ENCODE measurements at regions not wholly inside any gene's neighbourhood (a gene's known extent, or its start where the extent isn't known, plus 50 kb on each side); places are given as distances from the start of the nearest gene placed in this dataset.

DNA sequence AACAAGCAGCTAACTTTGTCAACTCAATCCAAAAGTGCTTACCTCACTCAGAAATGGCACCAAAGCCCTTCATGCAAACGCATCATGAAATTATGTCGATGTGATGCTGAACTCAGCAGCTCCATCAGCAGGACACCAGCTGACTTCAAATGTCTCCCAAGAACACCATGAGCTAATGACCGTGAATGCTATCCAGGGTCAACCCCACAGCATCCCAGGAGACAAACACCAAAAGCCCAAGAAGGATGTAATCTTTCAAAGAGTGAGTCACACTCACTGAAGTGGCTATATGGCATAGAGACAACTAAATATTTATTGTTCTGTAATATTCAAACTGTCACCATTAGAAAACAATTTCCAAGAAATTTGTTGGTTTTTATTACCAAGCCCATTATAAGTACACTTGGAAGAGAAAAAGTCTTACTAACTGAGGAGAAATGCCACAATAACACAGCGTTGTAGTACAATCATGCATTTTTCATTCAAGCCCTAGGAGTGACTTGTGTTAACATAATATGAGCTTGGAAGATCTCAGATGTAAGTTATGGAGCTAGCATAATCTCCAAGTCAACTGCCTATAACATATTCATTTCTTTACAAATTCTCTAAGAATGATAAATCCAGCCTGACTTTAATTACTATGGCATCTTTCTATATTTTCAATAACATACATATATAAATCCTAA, 165.0 kb upstream of the CCDC68 start:
- H3K27me3 ChIP-seq (ENCODE audit: control insufficient read depth in 5 of 5, insufficient read depth in 4 of 5, low read length in 5 of 5), result no peaks in the 10 kb centered on the region
- H3K9ac ChIP-seq (ENCODE audit: low read length in 5 of 5), result no peak overlapping the region
- no peak overlapping the region for H3K4me3 ChIP-seq (ENCODE audit: low read depth in 1 of 5, low read length in 5 of 5)
- no peak overlapping the region for H3K27ac ChIP-seq (ENCODE audit: low read depth, low read length)
- no peaks in the 10 kb centered on the region for H3K36me3 ChIP-seq (ENCODE audit: control insufficient read depth in 5 of 5, insufficient read depth in 5 of 5, low read length in 5 of 5)
- H3K9me3 ChIP-seq (ENCODE audit: control insufficient read depth in 5 of 5, low read length in 5 of 5), result no peaks in the 10 kb centered on the region
- H3K4me1 ChIP-seq (ENCODE audit: control insufficient read depth in 5 of 5, insufficient read depth in 5 of 5, low read length in 5 of 5), result peaks cover 0 to 3% (median 0%) of the 10 kb centered on the region in 5 donors

DNA sequence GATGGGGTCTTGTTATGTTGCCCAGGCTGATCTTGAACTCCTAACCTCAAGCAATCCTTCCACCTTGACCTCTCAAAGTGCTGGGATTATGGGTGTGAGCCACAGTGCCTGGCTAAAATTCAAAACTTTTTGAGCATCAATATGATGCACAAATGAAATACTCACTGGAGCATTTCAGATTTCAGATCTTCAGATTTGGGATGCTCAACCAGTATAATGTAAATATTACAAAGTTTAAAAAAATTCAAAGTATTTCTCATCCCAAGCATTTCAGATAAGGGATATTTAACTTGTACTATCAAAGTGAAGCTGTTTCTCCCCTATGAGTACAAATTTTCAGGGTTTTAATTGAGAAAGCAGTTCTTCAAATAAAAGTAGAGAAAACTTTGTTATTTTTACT, 164.1 kb upstream of the CCDC68 start:
- Histone ChIP-seq H3K4me3 (ENCODE audit: low read depth in 1 of 5, low read length in 5 of 5) (no peak overlapping the region), H3K27ac (ENCODE audit: low read depth, low read length) (no peak overlapping the region), H3K27me3 (ENCODE audit: control insufficient read depth in 5 of 5, insufficient read depth in 4 of 5, low read length in 5 of 5) (no peaks in the 10 kb centered on the region), H3K9ac (ENCODE audit: low read length in 5 of 5) (no peak overlapping the region), H3K4me1 (ENCODE audit: control insufficient read depth in 5 of 5, insufficient read depth in 5 of 5, low read length in 5 of 5) (peaks cover 0 to 3% (median 0%) of the 10 kb centered on the region in 5 donors), H3K36me3 (ENCODE audit: control insufficient read depth in 5 of 5, insufficient read depth in 5 of 5, low read length in 5 of 5) (no peaks in the 10 kb centered on the region), H3K9me3 (ENCODE audit: control insufficient read depth in 5 of 5, low read length in 5 of 5) (no peaks in the 10 kb centered on the region)

DNA sequence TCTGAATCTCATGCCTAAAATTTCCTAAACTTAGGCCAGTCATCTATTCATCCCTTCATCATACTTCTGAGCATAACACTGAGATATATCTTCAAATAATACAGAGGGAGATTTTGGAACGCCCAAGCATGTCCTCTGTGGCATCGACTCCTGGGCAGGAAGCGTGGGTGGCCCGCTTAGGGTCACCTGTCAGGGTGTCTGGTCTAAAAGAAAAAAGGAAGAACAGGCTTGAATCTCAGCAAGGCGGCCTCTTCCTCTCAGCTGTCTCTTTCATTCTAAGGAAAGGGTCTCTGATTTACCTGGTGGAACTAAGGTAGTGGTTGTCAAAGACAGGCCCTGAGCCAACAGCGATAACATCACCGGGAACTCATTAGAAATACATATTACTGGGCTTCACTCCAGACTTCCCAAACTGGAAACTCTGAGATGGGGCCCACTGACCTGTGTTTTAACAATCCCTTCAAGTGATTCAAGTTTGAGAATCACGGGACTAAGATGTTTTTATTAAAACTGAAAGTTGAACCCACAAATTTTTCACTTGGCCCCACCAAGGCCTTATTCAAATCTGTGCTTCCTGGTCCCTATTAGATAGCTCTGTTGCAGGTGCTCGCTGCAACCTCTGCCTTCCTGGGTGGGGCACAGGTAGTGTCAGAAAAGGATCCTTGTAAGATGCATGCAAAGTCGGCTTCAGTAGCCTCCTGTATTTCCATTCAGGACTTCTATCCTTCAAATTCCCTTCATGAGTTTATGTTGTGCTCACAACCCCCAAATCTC, 162.3 kb upstream of the CCDC68 start:
- H3K36me3 ChIP-seq (ENCODE audit: control insufficient read depth in 5 of 5, insufficient read depth in 5 of 5, low read length in 5 of 5), result no peaks in the 10 kb centered on the region
- peaks cover 0 to 6% (median 0%) of the 10 kb centered on the region in 5 donors for H3K4me1 ChIP-seq (ENCODE audit: control insufficient read depth in 5 of 5, insufficient read depth in 5 of 5, low read length in 5 of 5)
- no peak overlapping the region for H3K9ac ChIP-seq (ENCODE audit: low read length in 5 of 5)
- H3K4me3 ChIP-seq (ENCODE audit: low read depth in 1 of 5, low read length in 5 of 5), result no peak overlapping the region
- H3K9me3 ChIP-seq (ENCODE audit: control insufficient read depth in 5 of 5, low read length in 5 of 5), result no peaks in the 10 kb centered on the region
- no peak overlapping the region for H3K27ac ChIP-seq (ENCODE audit: low read depth, low read length)
- H3K27me3 ChIP-seq (ENCODE audit: control insufficient read depth in 5 of 5, insufficient read depth in 4 of 5, low read length in 5 of 5), result no peaks in the 10 kb centered on the region

- H3K4me3 ChIP-seq (ENCODE audit: low read depth in 1 of 5, low read length in 5 of 5), result no peak overlapping the region
- H3K27me3 ChIP-seq (ENCODE audit: control insufficient read depth in 5 of 5, insufficient read depth in 4 of 5, low read length in 5 of 5), result no peaks in the 10 kb centered on the region
- no peak overlapping the region for H3K27ac ChIP-seq (ENCODE audit: low read depth, low read length)
- no peaks in the 10 kb centered on the region for H3K36me3 ChIP-seq (ENCODE audit: control insufficient read depth in 5 of 5, insufficient read depth in 5 of 5, low read length in 5 of 5)
- no peaks in the 10 kb centered on the region for H3K9me3 ChIP-seq (ENCODE audit: control insufficient read depth in 5 of 5, low read length in 5 of 5)
- peaks cover 0 to 7% (median 0%) of the 10 kb centered on the region in 5 donors for H3K4me1 ChIP-seq (ENCODE audit: control insufficient read depth in 5 of 5, insufficient read depth in 5 of 5, low read length in 5 of 5)
- no peak overlapping the region for H3K9ac ChIP-seq (ENCODE audit: low read length in 5 of 5)
These were observed 161.6 kb upstream of the CCDC68 start for GRCh38 chr18:55120896-55121295.

GRCh38 chr18:55119434-55119833, 160.2 kb upstream of the CCDC68 start:
- Histone ChIP-seq H3K9ac (ENCODE audit: low read length in 5 of 5) (no peak overlapping the region), H3K36me3 (ENCODE audit: control insufficient read depth in 5 of 5, insufficient read depth in 5 of 5, low read length in 5 of 5) (no peaks in the 10 kb centered on the region), H3K27ac (ENCODE audit: low read depth, low read length) (no peak overlapping the region), H3K4me1 (ENCODE audit: control insufficient read depth in 5 of 5, insufficient read depth in 5 of 5, low read length in 5 of 5) (peaks cover 0 to 18% (median 9%) of the 10 kb centered on the region in 5 donors), H3K27me3 (ENCODE audit: control insufficient read depth in 5 of 5, insufficient read depth in 4 of 5, low read length in 5 of 5) (no peaks in the 10 kb centered on the region), H3K4me3 (ENCODE audit: low read depth in 1 of 5, low read length in 5 of 5) (no peak overlapping the region), H3K9me3 (ENCODE audit: control insufficient read depth in 5 of 5, low read length in 5 of 5) (no peaks in the 10 kb centered on the region)

GRCh38 chr18:55119016-55119415, 159.8 kb upstream of the CCDC68 start:
- no peaks in the 10 kb centered on the region for H3K9me3 ChIP-seq (ENCODE audit: control insufficient read depth in 5 of 5, low read length in 5 of 5)
- H3K4me1 ChIP-seq (ENCODE audit: control insufficient read depth in 5 of 5, insufficient read depth in 5 of 5, low read length in 5 of 5), result peaks cover 0 to 21% (median 11%) of the 10 kb centered on the region in 5 donors
- H3K27ac ChIP-seq (ENCODE audit: low read depth, low read length), result no peak overlapping the region
- no peaks in the 10 kb centered on the region for H3K36me3 ChIP-seq (ENCODE audit: control insufficient read depth in 5 of 5, insufficient read depth in 5 of 5, low read length in 5 of 5)
- no peak overlapping the region for H3K9ac ChIP-seq (ENCODE audit: low read length in 5 of 5)
- H3K27me3 ChIP-seq (ENCODE audit: control insufficient read depth in 5 of 5, insufficient read depth in 4 of 5, low read length in 5 of 5), result no peaks in the 10 kb centered on the region
- no peak overlapping the region for H3K4me3 ChIP-seq (ENCODE audit: low read depth in 1 of 5, low read length in 5 of 5)

GRCh38 chr18:55116863-55117262, 157.6 kb upstream of the CCDC68 start:
- H3K9me3 ChIP-seq (ENCODE audit: control insufficient read depth in 5 of 5, low read length in 5 of 5), result no peaks in the 10 kb centered on the region
- no peak overlapping the region for H3K9ac ChIP-seq (ENCODE audit: low read length in 5 of 5)
- H3K4me3 ChIP-seq (ENCODE audit: low read depth in 1 of 5, low read length in 5 of 5), result no peak overlapping the region
- peaks cover 0 to 21% (median 9%) of the 10 kb centered on the region in 5 donors for H3K4me1 ChIP-seq (ENCODE audit: control insufficient read depth in 5 of 5, insufficient read depth in 5 of 5, low read length in 5 of 5)
- H3K27me3 ChIP-seq (ENCODE audit: control insufficient read depth in 5 of 5, insufficient read depth in 4 of 5, low read length in 5 of 5), result no peaks in the 10 kb centered on the region
- H3K27ac ChIP-seq (ENCODE audit: low read depth, low read length), result no peak overlapping the region
- H3K36me3 ChIP-seq (ENCODE audit: control insufficient read depth in 5 of 5, insufficient read depth in 5 of 5, low read length in 5 of 5), result no peaks in the 10 kb centered on the region

GRCh38 chr18:55115606-55116005, 156.3 kb upstream of the CCDC68 start:
- Histone ChIP-seq H3K9me3 (ENCODE audit: control insufficient read depth in 5 of 5, low read length in 5 of 5) (no peaks in the 10 kb centered on the region), H3K27me3 (ENCODE audit: control insufficient read depth in 5 of 5, insufficient read depth in 4 of 5, low read length in 5 of 5) (no peaks in the 10 kb centered on the region), H3K4me1 (ENCODE audit: control insufficient read depth in 5 of 5, insufficient read depth in 5 of 5, low read length in 5 of 5) (peaks cover 0 to 29% (median 15%) of the 10 kb centered on the region in 5 donors), H3K9ac (ENCODE audit: low read length in 5 of 5) (no peak overlapping the region), H3K36me3 (ENCODE audit: control insufficient read depth in 5 of 5, insufficient read depth in 5 of 5, low read length in 5 of 5) (no peaks in the 10 kb centered on the region), H3K4me3 (ENCODE audit: low read depth in 1 of 5, low read length in 5 of 5) (no peak overlapping the region), H3K27ac (ENCODE audit: low read depth, low read length) (no peak overlapping the region)

DNA sequence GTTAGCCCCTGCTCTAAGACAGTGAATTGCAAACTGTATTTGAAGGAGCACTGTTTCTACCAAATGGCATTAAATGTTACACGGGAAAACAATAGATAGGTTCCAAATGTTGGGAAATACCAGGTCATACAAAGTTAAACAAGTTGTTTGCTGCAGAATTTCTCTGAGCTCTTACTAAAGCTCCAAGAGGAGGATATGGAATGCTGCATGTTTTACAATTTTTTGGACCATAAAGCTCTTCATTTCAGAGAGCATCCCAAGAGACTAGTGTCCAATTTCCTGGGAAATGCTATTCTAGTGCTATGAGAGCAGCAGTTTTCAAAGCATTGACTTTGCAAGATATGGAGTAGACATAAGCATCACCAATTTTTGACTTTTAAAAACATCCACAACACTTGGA, 155.6 kb upstream of the CCDC68 start:
- H3K27ac ChIP-seq (ENCODE audit: low read depth, low read length), result no peak overlapping the region
- H3K36me3 ChIP-seq (ENCODE audit: control insufficient read depth in 5 of 5, insufficient read depth in 5 of 5, low read length in 5 of 5), result no peaks in the 10 kb centered on the region
- H3K4me3 ChIP-seq (ENCODE audit: low read depth in 1 of 5, low read length in 5 of 5), result no peak overlapping the region
- H3K4me1 ChIP-seq (ENCODE audit: control insufficient read depth in 5 of 5, insufficient read depth in 5 of 5, low read length in 5 of 5), result peaks cover 0 to 32% (median 15%) of the 10 kb centered on the region in 5 donors
- H3K9ac ChIP-seq (ENCODE audit: low read length in 5 of 5), result no peak overlapping the region
- H3K27me3 ChIP-seq (ENCODE audit: control insufficient read depth in 5 of 5, insufficient read depth in 4 of 5, low read length in 5 of 5), result no peaks in the 10 kb centered on the region
- no peaks in the 10 kb centered on the region for H3K9me3 ChIP-seq (ENCODE audit: control insufficient read depth in 5 of 5, low read length in 5 of 5)

GRCh38 chr18:55113800-55114199, 154.5 kb upstream of the CCDC68 start:
- no peaks in the 10 kb centered on the region for H3K27me3 ChIP-seq (ENCODE audit: control insufficient read depth in 5 of 5, insufficient read depth in 4 of 5, low read length in 5 of 5)
- H3K9me3 ChIP-seq (ENCODE audit: control insufficient read depth in 5 of 5, low read length in 5 of 5), result no peaks in the 10 kb centered on the region
- H3K9ac ChIP-seq (ENCODE audit: low read length in 5 of 5), result no peak overlapping the region
- no peak overlapping the region for H3K27ac ChIP-seq (ENCODE audit: low read depth, low read length)
- H3K4me3 ChIP-seq (ENCODE audit: low read depth in 1 of 5, low read length in 5 of 5), result no peak overlapping the region
- no peaks in the 10 kb centered on the region for H3K36me3 ChIP-seq (ENCODE audit: control insufficient read depth in 5 of 5, insufficient read depth in 5 of 5, low read length in 5 of 5)
- peaks cover 0 to 39% (median 15%) of the 10 kb centered on the region in 5 donors for H3K4me1 ChIP-seq (ENCODE audit: control insufficient read depth in 5 of 5, insufficient read depth in 5 of 5, low read length in 5 of 5)
